ENCODE measurements at regions not wholly inside any gene's neighbourhood (a gene's known extent, or its start where the extent isn't known, plus 50 kb on each side); places are given as distances from the start of the nearest gene placed in this dataset.
"Not testable (repeated sequence)": the region's sequence is repeated elsewhere in the genome, so short reads cannot be mapped to it uniquely, and the experiment has no call there.

- Histone ChIP-seq H2AFZ (ENCODE audit: low read depth, low read length) (no peak overlapping the region), H3K4me2 (ENCODE audit: low read length) (no peak overlapping the region), H3K4me1 (ENCODE audit: low read length) (no peaks in the 10 kb centered on the region), H3K9me3 (ENCODE audit: insufficient read depth, low read length) (no peaks in the 10 kb centered on the region), H3K27ac (ENCODE audit: low read length) (no peak overlapping the region), H3K27me3 (ENCODE audit: low read depth, low read length) (0 out of 2 replicates have a peak, but pooled peaks cover 4% of the 10 kb centered on the region), H3K79me2 (ENCODE audit: low read length) (no peaks in the 10 kb centered on the region), H3K9ac (ENCODE audit: low read length) (no peak overlapping the region), H4K20me1 (ENCODE audit: insufficient read depth, low read length) (no peaks in the 10 kb centered on the region), H3K4me3 (ENCODE audit: low read length) (no peak overlapping the region), H3K36me3 (replicated peaks; ENCODE audit: low read depth, low read length) (no peaks in the 10 kb centered on the region)
- TF ChIP-seq EZH2phosphoT487 (IDR thresholded peaks at IDR 0.05; ENCODE audit: low read depth): no peak
- no peak for TF ChIP-seq CTCF (IDR thresholded peaks at IDR 0.05; ENCODE audit: low read depth, low read length)
These were observed 271.3 kb downstream of the OSTF1 start for GRCh38 chr9:75359638-75360037.

GRCh38 chr9:75360252-75360651 is 271.9 kb downstream of the OSTF1 start:
- H3K9ac ChIP-seq (ENCODE audit: low read length): no peak overlapping the region
- no peak overlapping the region for H3K4me3 ChIP-seq (ENCODE audit: low read length)
- H3K36me3 ChIP-seq (replicated peaks; ENCODE audit: low read depth, low read length): no peaks in the 10 kb centered on the region
- H3K27me3 ChIP-seq (ENCODE audit: low read depth, low read length): 0 out of 2 replicates have a peak, but pooled peaks cover 4% of the 10 kb centered on the region
- TF ChIP-seq EZH2phosphoT487 (IDR thresholded peaks at IDR 0.05; ENCODE audit: low read depth): no peak
- TF ChIP-seq CTCF (IDR thresholded peaks at IDR 0.05; ENCODE audit: low read depth, low read length): no peak
- no peak overlapping the region for H3K27ac ChIP-seq (ENCODE audit: low read length)
- no peak overlapping the region for H2AFZ ChIP-seq (ENCODE audit: low read depth, low read length)
- H3K9me3 ChIP-seq (ENCODE audit: insufficient read depth, low read length): no peaks in the 10 kb centered on the region
- H3K79me2 ChIP-seq (ENCODE audit: low read length): no peaks in the 10 kb centered on the region
- H4K20me1 ChIP-seq (ENCODE audit: insufficient read depth, low read length): no peaks in the 10 kb centered on the region
- H3K4me2 ChIP-seq (ENCODE audit: low read length): no peak overlapping the region
- no peaks in the 10 kb centered on the region for H3K4me1 ChIP-seq (ENCODE audit: low read length)

- H3K4me1 ChIP-seq (ENCODE audit: low read length); H3K36me3 ChIP-seq (replicated peaks; ENCODE audit: low read depth, low read length); H2AFZ ChIP-seq (ENCODE audit: low read depth, low read length); H3K79me2 ChIP-seq (ENCODE audit: low read length); H3K4me2 ChIP-seq (ENCODE audit: low read length); H3K4me3 ChIP-seq (ENCODE audit: low read length); H3K9ac ChIP-seq (ENCODE audit: low read length); H3K27ac ChIP-seq (ENCODE audit: low read length); H3K27me3 ChIP-seq (ENCODE audit: low read depth, low read length); H4K20me1 ChIP-seq (ENCODE audit: insufficient read depth, low read length); H3K9me3 ChIP-seq (ENCODE audit: insufficient read depth, low read length): not testable (repeated sequence)
These were observed 274.1 kb downstream of the OSTF1 start for GRCh38 chr9:75362446-75362845.

- Histone ChIP-seq H3K27ac (ENCODE audit: low read length) (no peak overlapping the region), H3K4me1 (ENCODE audit: low read length) (no peaks in the 10 kb centered on the region), H3K79me2 (ENCODE audit: low read length) (no peaks in the 10 kb centered on the region), H3K9ac (ENCODE audit: low read length) (no peak overlapping the region), H3K9me3 (ENCODE audit: insufficient read depth, low read length) (no peaks in the 10 kb centered on the region), H3K36me3 (replicated peaks; ENCODE audit: low read depth, low read length) (no peaks in the 10 kb centered on the region), H3K27me3 (ENCODE audit: low read depth, low read length) (no peaks in the 10 kb centered on the region), H3K4me2 (ENCODE audit: low read length) (no peak overlapping the region), H4K20me1 (ENCODE audit: insufficient read depth, low read length) (no peaks in the 10 kb centered on the region), H3K4me3 (ENCODE audit: low read length) (no peak overlapping the region), H2AFZ (ENCODE audit: low read depth, low read length) (no peak overlapping the region)
- no peak for TF ChIP-seq CTCF (IDR thresholded peaks at IDR 0.05; ENCODE audit: low read depth, low read length)
- TF ChIP-seq EZH2phosphoT487 (IDR thresholded peaks at IDR 0.05; ENCODE audit: low read depth): no peak
These were observed 276.9 kb downstream of the OSTF1 start for GRCh38 chr9:75365196-75365595.

GRCh38 chr9:75369989-75370388 is 281.7 kb downstream of the OSTF1 start:
- TF ChIP-seq CTCF (IDR thresholded peaks at IDR 0.05; ENCODE audit: low read depth, low read length) (no peak), EZH2phosphoT487 (IDR thresholded peaks at IDR 0.05; ENCODE audit: low read depth) (no peak)
- Histone ChIP-seq H3K27ac (ENCODE audit: low read length) (no peak overlapping the region), H3K4me3 (ENCODE audit: low read length) (no peak overlapping the region), H3K9me3 (ENCODE audit: insufficient read depth, low read length) (no peaks in the 10 kb centered on the region), H4K20me1 (ENCODE audit: insufficient read depth, low read length) (no peaks in the 10 kb centered on the region), H3K79me2 (ENCODE audit: low read length) (no peaks in the 10 kb centered on the region), H3K27me3 (ENCODE audit: low read depth, low read length) (no peaks in the 10 kb centered on the region), H3K4me1 (ENCODE audit: low read length) (no peaks in the 10 kb centered on the region), H3K36me3 (replicated peaks; ENCODE audit: low read depth, low read length) (no peaks in the 10 kb centered on the region), H3K4me2 (ENCODE audit: low read length) (no peak overlapping the region), H3K9ac (ENCODE audit: low read length) (no peak overlapping the region), H2AFZ (ENCODE audit: low read depth, low read length) (no peak overlapping the region)

Data from OCI-LY3 (cell line).